GM21528 (cell line): ENCODE measurements at regions not wholly inside any gene's neighbourhood (a gene's known extent, or its start where the extent isn't known, plus 50 kb on each side); places are given as distances from the start of the nearest gene placed in this dataset.
"Not testable (repeated sequence)": the region's sequence is repeated elsewhere in the genome, so short reads cannot be mapped to it uniquely, and the experiment has no call there.

Experiments
- ATAC-seq: cut with Tn5 transposase; IDR thresholded peaks from one replicate; pipeline ENCODE4 v1.9.1; 2021; ENCODE audit warnings: mild to moderate bottlenecking, moderate library complexity; ENCODE audit not compliant: unreplicated experiment, low FRiP score

GRCh38 chr10:23725548-23725947 lies 286.7 kb downstream of the OTUD1 start:
- no peak for ATAC-seq

- ATAC-seq: peak; percentile 91
These were observed 303.5 kb downstream of the OTUD1 start for GRCh38 chr10:23742368-23742767.

- ATAC-seq: peak; percentile 18
These were observed 303.9 kb downstream of the OTUD1 start for GRCh38 chr10:23742807-23743206.

- no peak for ATAC-seq
These were observed 315.3 kb downstream of the OTUD1 start for GRCh38 chr10:23754179-23754578.

DNA sequence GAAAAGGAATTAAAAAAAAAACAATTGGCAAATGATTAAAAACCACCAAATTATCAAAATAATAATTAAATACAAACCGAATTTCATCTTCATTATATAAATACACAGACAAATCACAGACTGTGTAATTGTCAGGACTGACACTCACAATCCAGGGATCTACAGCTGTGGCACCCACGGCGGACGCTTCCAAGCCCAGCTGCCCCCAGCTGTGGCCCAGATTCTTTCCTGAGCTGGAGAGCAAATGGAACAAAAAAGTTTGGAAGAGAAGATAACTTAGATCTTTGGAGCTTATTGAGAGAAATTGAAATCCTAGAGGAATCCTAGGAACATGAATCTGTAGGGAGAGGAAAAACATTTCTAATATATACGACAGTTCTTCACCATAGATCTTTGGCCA lies 316.1 kb downstream of the OTUD1 start:
- ATAC-seq: no peak

- no peak for ATAC-seq
These were observed 316.7 kb downstream of the OTUD1 start for GRCh38 chr10:23755556-23755955.

DNA sequence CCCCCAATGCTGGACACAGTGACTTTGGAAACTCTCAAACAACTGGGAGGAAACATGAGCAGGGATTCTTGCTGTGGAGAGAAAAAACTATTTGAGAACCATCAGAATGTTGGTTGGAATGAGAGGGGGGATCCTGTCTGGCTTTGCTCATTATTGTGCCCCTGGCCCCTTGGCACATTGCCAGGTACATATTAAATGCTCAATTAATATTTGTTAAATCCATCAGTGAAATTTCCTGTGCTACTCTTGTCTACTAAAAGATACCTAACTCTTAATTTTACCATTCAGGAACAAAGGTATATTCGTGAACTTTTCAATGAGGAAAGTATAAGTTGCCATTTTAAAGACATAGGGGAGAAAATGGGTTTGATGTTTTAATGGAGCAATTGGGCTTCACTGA lies 329.4 kb downstream of the OTUD1 start:
- no peak for ATAC-seq

DNA sequence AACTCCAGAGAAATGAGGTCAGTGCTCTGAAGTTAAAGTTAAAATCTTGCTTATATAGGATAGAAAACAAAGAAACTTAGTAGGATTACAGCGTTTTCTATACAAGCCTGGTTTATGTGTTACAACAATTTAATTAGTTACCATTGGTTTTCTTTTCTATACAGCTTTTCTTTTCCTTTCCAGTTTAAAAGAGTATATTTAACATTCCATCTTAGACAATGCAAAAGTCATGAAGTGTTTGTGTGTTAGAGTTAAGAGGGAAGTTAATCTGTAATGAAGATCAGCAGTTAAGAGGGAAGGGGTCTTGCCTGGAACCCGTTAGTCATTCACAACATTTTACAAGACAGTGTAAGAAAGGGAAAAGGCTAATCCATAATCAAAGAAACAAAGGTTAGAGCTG lies 338.3 kb downstream of the OTUD1 start:
- ATAC-seq: no peak

- no peak for ATAC-seq
These were observed 340.4 kb downstream of the OTUD1 start for GRCh38 chr10:23779301-23779700.

DNA sequence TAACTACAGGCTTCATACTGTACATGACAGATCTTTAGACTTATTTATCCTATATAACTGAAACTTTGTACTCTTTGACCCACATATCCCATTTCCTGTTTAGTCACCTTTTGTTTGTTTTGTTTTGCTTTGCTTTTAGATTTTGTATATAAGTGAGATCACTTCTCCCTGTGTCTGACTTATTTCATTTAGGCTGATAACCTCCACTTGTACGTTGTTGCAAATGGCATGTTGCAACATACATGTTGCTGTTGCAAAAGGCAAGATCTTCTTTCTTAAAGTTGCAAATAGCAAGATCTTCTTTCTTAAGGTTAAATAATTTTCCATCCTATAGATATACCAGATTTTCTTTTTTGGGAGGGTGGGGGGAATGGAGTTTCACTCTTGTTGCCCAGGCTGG lies 341.5 kb downstream of the OTUD1 start:
- ATAC-seq: no peak

- no peak for ATAC-seq
These were observed 347.7 kb downstream of the OTUD1 start for GRCh38 chr10:23786594-23786993.

DNA sequence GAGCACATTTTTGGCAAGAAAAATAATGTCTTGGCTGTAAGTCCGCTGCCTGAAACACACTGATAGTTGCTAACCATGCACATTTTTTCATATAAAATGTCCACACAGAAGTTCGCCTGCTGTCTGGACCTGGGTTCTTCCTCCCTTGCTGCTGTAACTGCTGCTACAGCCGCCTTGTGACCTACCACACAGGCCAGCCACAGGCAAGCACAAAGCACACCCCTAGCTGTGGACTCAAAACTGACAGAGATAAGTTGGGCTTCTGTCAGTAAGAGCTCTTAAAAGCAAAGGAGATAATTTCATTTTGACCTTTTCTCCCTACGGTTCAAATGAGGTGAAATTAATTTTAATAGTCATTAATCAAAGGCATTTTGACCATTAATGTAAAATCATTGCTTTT lies 354.7 kb downstream of the OTUD1 start:
- no peak for ATAC-seq

DNA sequence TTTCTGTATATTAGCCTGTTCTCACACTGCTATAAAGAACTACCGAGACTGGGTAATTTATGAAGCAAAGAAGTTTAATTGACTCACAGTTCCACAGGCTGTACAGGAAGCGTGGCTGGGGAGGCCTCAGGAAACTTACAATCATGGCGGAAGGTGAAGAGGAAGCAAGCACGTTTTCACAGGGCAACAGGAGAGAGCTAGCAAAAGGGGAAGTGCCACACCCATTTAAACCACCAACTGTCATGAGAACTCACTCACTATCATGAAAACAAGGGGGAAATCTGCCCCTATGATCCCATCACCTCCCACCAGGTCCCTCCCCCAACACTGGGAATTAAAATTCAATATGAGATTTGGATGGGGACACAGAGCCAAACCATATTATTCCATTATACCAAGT lies 358.6 kb downstream of the OTUD1 start:
- not testable (repeated sequence) for ATAC-seq

DNA sequence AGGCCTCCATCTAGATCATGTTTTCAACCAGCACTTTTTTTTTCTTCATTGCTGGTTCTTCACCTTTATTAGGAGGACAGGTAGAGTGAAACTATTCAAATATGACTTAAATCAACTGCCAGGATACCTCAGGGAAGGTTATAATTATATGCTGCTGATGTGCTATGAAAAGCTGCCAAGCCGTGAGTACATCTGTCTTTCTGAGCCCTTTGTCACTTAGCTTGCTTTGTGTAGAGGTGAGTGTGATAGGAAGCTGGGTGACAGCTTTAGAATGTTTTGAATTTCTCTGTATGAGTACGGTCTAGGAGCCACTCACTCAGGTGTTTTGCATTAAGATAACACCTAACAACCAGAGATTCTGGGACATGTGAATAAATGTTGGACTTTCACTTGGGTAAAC lies 365.2 kb downstream of the OTUD1 start:
- ATAC-seq: no peak

DNA sequence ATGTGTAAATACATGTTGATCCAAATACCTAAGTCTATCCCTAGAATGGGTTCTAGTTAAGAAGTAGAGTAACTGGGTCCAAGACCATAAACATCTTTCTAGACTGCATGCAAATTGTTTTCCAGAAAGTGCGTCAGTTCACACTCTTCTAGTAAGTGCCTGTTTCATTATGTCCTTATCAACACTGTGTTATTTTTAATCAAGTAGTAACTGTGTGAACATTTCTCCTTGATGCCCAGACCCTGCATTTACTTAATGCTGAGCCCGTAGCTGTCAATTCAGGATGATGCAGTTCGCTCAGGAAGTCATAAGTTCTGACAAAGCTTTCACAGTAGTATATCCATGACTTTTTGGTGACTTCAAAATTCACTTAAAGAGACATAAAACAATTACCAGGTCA lies 374.8 kb downstream of the OTUD1 start:
- no peak for ATAC-seq

DNA sequence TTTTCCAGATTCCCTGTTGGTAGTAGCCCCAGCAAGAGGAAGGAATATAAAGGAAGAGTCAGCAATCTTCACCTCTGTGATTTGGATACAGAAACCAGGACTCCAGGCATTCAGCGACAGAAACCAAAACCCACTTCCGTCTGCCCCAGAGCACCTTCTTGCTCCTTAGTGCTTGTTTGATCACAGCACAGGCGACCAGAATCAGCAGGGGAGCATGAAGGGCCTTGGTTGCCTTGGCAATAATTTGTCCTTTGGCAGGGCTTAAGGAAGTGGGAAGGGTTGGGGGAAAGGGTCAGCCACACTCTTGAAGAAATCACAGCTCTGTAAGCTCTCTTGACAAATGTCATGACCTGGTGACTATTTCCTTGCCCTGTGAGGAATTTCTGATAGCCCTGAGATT lies 379.6 kb downstream of the OTUD1 start:
- no peak for ATAC-seq

DNA sequence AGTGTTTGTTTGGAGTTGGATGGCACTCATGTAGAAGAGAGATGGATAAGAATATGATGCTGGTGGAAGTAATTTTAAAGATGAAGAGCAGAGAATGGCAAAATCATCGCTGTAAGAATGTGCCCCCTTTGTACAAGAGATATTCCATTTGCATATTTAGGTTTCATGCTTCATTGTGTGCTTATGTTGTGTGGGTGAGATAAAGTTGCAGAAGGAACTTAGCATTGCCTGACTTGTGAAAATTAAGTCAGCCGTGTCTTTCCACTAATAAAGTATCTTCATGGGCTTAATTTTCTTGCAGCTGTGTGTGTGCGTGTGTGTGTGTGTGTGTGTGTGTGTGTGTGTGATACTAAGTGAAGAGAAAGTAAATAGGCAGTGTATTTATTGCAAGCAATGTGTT lies 381.9 kb downstream of the OTUD1 start:
- ATAC-seq: no peak

GRCh38 chr10:23824822-23825221 lies 384.1 kb upstream of the KIAA1217 start:
- no peak for ATAC-seq

GRCh38 chr10:23826421-23826820 lies 382.5 kb upstream of the KIAA1217 start:
- ATAC-seq: no peak

DNA sequence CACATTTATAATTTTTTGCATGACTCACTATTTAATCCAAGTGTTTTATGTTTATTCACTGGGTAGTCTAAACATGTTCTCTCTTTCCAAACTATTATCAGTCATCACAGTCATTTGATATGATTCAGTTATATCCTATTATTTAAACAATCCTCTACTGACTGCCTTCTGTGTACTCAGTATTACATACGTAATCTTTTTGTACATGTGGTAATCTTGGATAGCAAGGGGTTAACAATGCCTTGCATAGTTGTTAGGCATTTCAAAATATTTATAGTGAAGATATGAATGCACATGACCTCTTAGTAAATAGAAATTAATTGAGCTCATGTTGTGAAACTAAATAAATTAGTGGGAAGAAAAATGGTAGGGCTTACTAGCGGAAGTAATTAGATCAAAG lies 379.4 kb upstream of the KIAA1217 start:
- ATAC-seq: no peak

DNA sequence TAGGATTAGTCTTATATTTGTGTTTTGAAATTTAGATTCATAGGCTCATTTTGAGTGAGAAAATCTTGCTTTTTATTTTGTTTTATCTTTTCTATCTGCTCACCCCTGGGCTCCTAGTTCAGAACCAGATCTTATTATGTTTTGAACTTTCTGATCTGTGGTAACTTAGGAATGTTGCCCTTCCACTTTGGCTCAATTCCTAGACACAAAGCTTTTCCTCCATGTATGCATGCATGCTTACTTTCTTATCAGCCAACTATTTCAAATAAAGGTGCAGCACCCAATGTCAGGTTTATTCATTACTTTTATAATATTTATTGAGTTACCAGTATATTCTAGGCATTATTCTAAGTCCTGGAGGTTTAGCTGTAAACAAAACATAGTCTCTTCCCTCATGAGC lies 374.8 kb upstream of the KIAA1217 start:
- ATAC-seq: no peak

GRCh38 chr10:23850631-23851030 lies 358.3 kb upstream of the KIAA1217 start:
- ATAC-seq: no peak

GRCh38 chr10:23859598-23859997 lies 349.3 kb upstream of the KIAA1217 start:
- no peak for ATAC-seq
